ENCODE measurements at regions not wholly inside any gene's neighbourhood (a gene's known extent, or its start where the extent isn't known, plus 50 kb on each side); places are given as distances from the start of the nearest gene placed in this dataset.
"Not testable (repeated sequence)": the region's sequence is repeated elsewhere in the genome, so short reads cannot be mapped to it uniquely, and the experiment has no call there.

- intact Hi-C loops (cut with DNase I; ENCODE audit: low total_unique reads), result no loop called here
- H3K4me3 ChIP-seq (ENCODE audit: low read depth, poor library complexity, severe bottlenecking), result no peak overlapping the region
- WGBS, 2 donors, result 58 to 77% methylated on average over 3 of the region's 3 CpGs
- no peak for TF ChIP-seq POLR2A (IDR thresholded peaks at IDR 0.05)
- TF ChIP-seq, protein P1, sequence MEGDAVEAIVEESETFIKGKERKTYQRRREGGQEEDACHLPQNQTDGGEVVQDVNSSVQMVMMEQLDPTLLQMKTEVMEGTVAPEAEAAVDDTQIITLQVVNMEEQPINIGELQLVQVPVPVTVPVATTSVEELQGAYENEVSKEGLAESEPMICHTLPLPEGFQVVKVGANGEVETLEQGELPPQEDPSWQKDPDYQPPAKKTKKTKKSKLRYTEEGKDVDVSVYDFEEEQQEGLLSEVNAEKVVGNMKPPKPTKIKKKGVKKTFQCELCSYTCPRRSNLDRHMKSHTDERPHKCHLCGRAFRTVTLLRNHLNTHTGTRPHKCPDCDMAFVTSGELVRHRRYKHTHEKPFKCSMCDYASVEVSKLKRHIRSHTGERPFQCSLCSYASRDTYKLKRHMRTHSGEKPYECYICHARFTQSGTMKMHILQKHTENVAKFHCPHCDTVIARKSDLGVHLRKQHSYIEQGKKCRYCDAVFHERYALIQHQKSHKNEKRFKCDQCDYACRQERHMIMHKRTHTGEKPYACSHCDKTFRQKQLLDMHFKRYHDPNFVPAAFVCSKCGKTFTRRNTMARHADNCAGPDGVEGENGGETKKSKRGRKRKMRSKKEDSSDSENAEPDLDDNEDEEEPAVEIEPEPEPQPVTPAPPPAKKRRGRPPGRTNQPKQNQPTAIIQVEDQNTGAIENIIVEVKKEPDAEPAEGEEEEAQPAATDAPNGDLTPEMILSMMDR (IDR thresholded peaks at IDR 0.05), result no peak
- DNase-seq (ENCODE audit: low spot score in 2 of 2), result no peak
Observed at GRCh38 chr11:57937431-57937830, 86.2 kb upstream of the OR9Q1 start.

GRCh38 chr11:57938351-57938750 lies 85.3 kb upstream of the OR9Q1 start:
- no peak for DNase-seq (ENCODE audit: low spot score in 2 of 2)
- TF ChIP-seq POLR2A (IDR thresholded peaks at IDR 0.05), result no peak
- TF ChIP-seq, protein P1 (IDR thresholded peaks at IDR 0.05), result no peak
- intact Hi-C loops (cut with DNase I; ENCODE audit: low total_unique reads), result no loop called here
- no peak overlapping the region for H3K4me3 ChIP-seq (ENCODE audit: low read depth, poor library complexity, severe bottlenecking)
- 70 to 71% methylated on average over 3 of the region's 3 CpGs for WGBS, 2 donors

- H3K4me3 ChIP-seq (ENCODE audit: low read depth, poor library complexity, severe bottlenecking), result no peak overlapping the region
- DNase-seq (ENCODE audit: low spot score in 2 of 2), result no peak
- 53% methylated on average over 4 of the region's 4 CpGs for WGBS, 2 donors
- intact Hi-C loops (cut with DNase I; ENCODE audit: low total_unique reads), result no loop called here
- no peak for TF ChIP-seq POLR2A (IDR thresholded peaks at IDR 0.05)
- TF ChIP-seq, protein P1 (IDR thresholded peaks at IDR 0.05), result no peak
Observed at GRCh38 chr11:57940044-57940756, 83.5 kb upstream of the OR9Q1 start.

- DNase-seq (ENCODE audit: low spot score in 2 of 2), result no peak
- 75 to 91% methylated on average over 3 of the region's 3 CpGs for WGBS, 2 donors
- TF ChIP-seq POLR2A (IDR thresholded peaks at IDR 0.05), result no peak
- intact Hi-C loops (cut with DNase I; ENCODE audit: low total_unique reads), result no loop called here
- no peak overlapping the region for H3K4me3 ChIP-seq (ENCODE audit: low read depth, poor library complexity, severe bottlenecking)
Observed at GRCh38 chr11:57941875-57942274, 81.8 kb upstream of the OR9Q1 start.

GRCh38 chr11:57942808-57943207 lies 80.9 kb upstream of the OR9Q1 start:
- TF ChIP-seq, protein P1 (IDR thresholded peaks at IDR 0.05), result no peak
- no peak overlapping the region for H3K4me3 ChIP-seq (ENCODE audit: low read depth, poor library complexity, severe bottlenecking)
- intact Hi-C loops (cut with DNase I; ENCODE audit: low total_unique reads), result no loop called here
- DNase-seq (ENCODE audit: low spot score in 2 of 2), result no peak
- WGBS, 2 donors, result 47 to 58% methylated on average over 1 of the region's 1 CpG

- intact Hi-C loops (cut with DNase I; ENCODE audit: low total_unique reads); H3K4me3 ChIP-seq (ENCODE audit: low read depth, poor library complexity, severe bottlenecking); DNase-seq (ENCODE audit: low spot score in 2 of 2): not testable (repeated sequence)
- WGBS, 2 donors, result 88 to 91% methylated on average over 18 to 22 of the region's 28 CpGs
Observed at GRCh38 chr11:57943766-57944165, 79.9 kb upstream of the OR9Q1 start.

DNA sequence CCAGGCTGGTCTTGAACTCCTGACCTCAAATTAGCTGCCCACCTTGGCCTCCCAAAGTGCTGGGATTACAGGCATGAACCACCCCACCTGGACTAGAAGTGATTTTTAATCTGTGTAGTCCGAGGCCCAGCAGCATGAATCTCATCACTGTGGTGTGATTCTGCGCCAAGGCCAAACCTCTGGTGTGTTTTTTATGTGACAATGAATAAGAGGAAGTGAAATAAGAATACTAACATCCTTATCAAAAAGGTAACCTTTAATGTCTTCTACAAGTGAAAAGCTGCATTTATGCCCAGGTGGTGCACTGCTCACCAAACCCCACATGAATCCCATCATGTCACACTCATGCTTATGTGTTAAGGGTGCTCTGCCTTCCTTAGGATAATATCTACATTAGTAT lies 77.1 kb upstream of the OR9Q1 start:
- 60 to 86% methylated on average over 2 of the region's 2 CpGs for WGBS, 2 donors
- DNase-seq (ENCODE audit: low spot score in 2 of 2), result no peak
- H3K4me3 ChIP-seq (ENCODE audit: low read depth, poor library complexity, severe bottlenecking), result no peak overlapping the region
- intact Hi-C loops (cut with DNase I; ENCODE audit: low total_unique reads), result no loop called here
- no peak for TF ChIP-seq POLR2A (IDR thresholded peaks at IDR 0.05)
- TF ChIP-seq, protein P1 (IDR thresholded peaks at IDR 0.05), result no peak
